Heart left ventricle (tissue), 16 donors: ENCODE measurements at regions not wholly inside any gene's neighbourhood (a gene's known extent, or its start where the extent isn't known, plus 50 kb on each side); places are given as distances from the start of the nearest gene placed in this dataset.

ENCODE experiments used
- ATAC-seq, 4 donors: fragments of 200-7000 bp; cut with Tn5 transposase; one replicate each; pipeline ENCODE4 v1.9.1; 2020 to 2022; ENCODE audit warnings: moderate library complexity in 4 of 4, mild to moderate bottlenecking in 3 of 4, moderate number of reproducible peaks in 1 of 4
- DNase-seq, 5 donors: peaks; one replicate each; pipeline ENCODE4 v3.0.0-alpha.2; 2020
- H3K27ac ChIP-seq, 12 donors: fragments of 200-600 bp; sonication (generic) in 4 of 12; one replicate each; pipeline versions ENCODE4 v1.5.0 to v1.8.0; 2016 to 2022; ENCODE audit warnings: mild to moderate bottlenecking in 2 of 12
- H3K27me3 ChIP-seq, 9 donors: fragments of 200-600 bp; sonication (generic) in 2 of 9; one replicate each; pipeline versions ENCODE4 v1.5.1 to v1.8.0; 2016 to 2022; ENCODE audit warnings: mild to moderate bottlenecking in 3 of 9
- H3K36me3 ChIP-seq, 9 donors: fragments of 200-600 bp; sonication (generic) in 2 of 9; one replicate each; pipeline versions ENCODE4 v1.5.0 to v1.8.0; 2018 to 2022; ENCODE audit warnings: mild to moderate bottlenecking in 2 of 9
- H3K4me1 ChIP-seq, 12 donors: fragments of 200-600 bp; sonication (generic) in 4 of 12; one replicate each; pipeline versions ENCODE4 v1.5.0 to v1.8.0; 2016 to 2022; ENCODE audit warnings: mild to moderate bottlenecking in 3 of 12
- H3K4me3 ChIP-seq, 12 donors: fragments of 200-600 bp; sonication (generic) in 4 of 12; one replicate each; pipeline versions ENCODE4 v1.5.0 to v1.8.0; 2017 to 2022; ENCODE audit warnings: mild to moderate bottlenecking in 9 of 12, moderate library complexity in 4 of 12
- H3K9me3 ChIP-seq, 12 donors: fragments of 200-600 bp; sonication (generic) in 4 of 12; one replicate each; pipeline versions ENCODE4 v1.5.0 to v1.8.0; 2016 to 2022; ENCODE audit warnings: mild to moderate bottlenecking in 1 of 12
- POLR2A ChIP-seq, 2 donors: fragments of 450-650 bp; IDR thresholded peaks; one replicate each; pipeline ENCODE4 v1.6.1; 2017; ENCODE audit warnings: antibody characterized with exemption in 2 of 2, mild to moderate bottlenecking in 2 of 2, moderate library complexity in 2 of 2
- WGBS, 4 donors: extraction: QIAGEN DNeasy Blood & Tissue Kit in 2 of 4; methylation state at CpG; one replicate each; pipeline versions ENCODE4 v1.1.5 to v1.1.7; 2013 to 2018; 5-methylcytosine and 5-hydroxymethylcytosine counted together
- intact Hi-C, 10 donors: fragments of 100-400 bp; cut with DNase I; formaldehyde crosslinking; loops; one replicate each; pipeline versions ENCODE4 v1.11.1 to v1.14.2; 2022
- TF ChIP-seq, protein P1 (sequence below), 12 donors: fragments of 200-600 bp; sonication (generic) in 4 of 12; IDR thresholded peaks; one replicate each; pipeline versions ENCODE4 v1.5.0 to v1.8.0; 2018 to 2022; ENCODE audit warnings: antibody characterized with exemption in 12 of 12, mild to moderate bottlenecking in 5 of 12
- donor health status: ischemic (EF 13 %, LVEDD 7.1; RV severe dilation, severe dysfunction).
- donor health status: healthy with polysubstance abuse.
- donor health status: DM: no; HTN: yes; CAD: no.
- donor health status: DM: no; HTN: no; CAD: no.
- donor health status: ischemic (EF 25% LVEDD 6.9; RV normal size, moderate dysfunction).
- donor health status: ischemic (EF 25% LVEDD 5.7; RV mildly dilated, moderate dysfunction).
- donor health status: healthy.
- donor health status: DM: yes; HTN: yes; CAD: no.
- donor health status: ischemic (EF 35%, LVEDD 5.7; RV mildly dilated, moderate dysfunction).
- donor health status: nonischemic (EF 11% LVEDD 7.7; RV severe dilation, severe dysfunction).
- donor health status: DM: yes; HTN: yes; CAD: no.
- donor health status: PGD.
- donor health status: ischemic (EF 29% LVEDD 5.4; RV normal size, mild dysfunction).
- donor health status: nonischemic (EF 23%, LVEDD 6.1; RV moderate dilation, normal function).

DNA sequence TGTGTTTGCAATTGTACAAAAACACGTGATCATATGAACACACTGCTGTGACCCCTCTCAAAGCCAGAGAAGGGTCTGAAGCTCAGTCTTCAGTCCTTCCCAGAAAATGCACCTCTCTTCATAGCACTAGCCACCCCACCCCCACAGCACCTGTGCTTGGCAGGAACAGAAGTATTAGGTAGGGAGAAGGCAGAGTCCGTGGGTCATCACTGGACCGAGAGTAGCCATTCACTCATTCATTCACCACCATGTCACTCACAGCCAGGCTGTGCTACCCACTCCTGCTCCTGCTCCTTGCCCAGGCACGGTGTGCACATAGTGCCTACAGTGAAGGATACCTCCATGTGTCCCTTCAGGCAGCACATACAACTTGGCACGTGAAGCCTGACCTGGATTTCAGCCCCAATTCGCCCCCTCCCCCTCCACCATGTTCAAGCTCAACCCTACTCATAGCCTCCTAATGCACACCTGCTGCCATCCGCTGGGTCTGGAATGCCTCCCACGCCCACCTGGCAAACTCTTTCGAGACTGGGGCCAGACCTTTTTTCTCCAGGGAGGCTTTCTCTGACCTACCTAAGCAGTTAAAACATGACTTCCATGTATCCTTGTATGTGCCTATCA, 81.9 kb upstream of the GALNT2 start:
- H3K27ac ChIP-seq = no peak overlapping the region
- TF ChIP-seq, protein P1, sequence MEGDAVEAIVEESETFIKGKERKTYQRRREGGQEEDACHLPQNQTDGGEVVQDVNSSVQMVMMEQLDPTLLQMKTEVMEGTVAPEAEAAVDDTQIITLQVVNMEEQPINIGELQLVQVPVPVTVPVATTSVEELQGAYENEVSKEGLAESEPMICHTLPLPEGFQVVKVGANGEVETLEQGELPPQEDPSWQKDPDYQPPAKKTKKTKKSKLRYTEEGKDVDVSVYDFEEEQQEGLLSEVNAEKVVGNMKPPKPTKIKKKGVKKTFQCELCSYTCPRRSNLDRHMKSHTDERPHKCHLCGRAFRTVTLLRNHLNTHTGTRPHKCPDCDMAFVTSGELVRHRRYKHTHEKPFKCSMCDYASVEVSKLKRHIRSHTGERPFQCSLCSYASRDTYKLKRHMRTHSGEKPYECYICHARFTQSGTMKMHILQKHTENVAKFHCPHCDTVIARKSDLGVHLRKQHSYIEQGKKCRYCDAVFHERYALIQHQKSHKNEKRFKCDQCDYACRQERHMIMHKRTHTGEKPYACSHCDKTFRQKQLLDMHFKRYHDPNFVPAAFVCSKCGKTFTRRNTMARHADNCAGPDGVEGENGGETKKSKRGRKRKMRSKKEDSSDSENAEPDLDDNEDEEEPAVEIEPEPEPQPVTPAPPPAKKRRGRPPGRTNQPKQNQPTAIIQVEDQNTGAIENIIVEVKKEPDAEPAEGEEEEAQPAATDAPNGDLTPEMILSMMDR (IDR thresholded peaks at IDR 0.05) = no peak
- TF ChIP-seq POLR2A (IDR thresholded peaks at IDR 0.05) = no peak
- H3K4me3 ChIP-seq = no peak overlapping the region
- 83 to 91% (median 89%) methylated on average over 8 to 9 of the region's 9 CpGs for WGBS, 4 donors
- no peaks in the 10 kb centered on the region for H3K4me1 ChIP-seq
- no peaks in the 10 kb centered on the region for H3K36me3 ChIP-seq
- intact Hi-C loops = no loop called here
- peaks cover 0 to 8% (median 0%) of the 10 kb centered on the region in 9 donors for H3K27me3 ChIP-seq
- ATAC-seq (no peak), DNase-seq (no peak)
- H3K9me3 ChIP-seq = no peaks in the 10 kb centered on the region

DNA sequence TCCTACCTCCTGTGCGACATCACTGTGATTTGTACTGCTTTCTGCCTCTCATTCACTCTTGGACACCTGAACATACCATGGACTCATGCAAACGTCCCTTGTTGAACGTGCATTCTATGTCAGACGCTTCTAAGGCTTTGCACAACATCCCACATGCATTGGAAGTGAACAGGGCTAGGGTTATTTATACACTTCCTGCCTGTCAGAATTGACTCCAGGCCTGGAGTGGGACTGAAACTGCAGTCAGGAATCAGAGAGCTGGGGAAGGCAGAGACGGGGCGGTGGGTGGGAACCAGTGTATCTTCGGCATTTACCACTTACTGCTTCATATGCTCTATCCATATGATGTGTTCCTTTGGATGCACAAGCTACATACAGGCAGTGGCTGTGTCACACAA, 81.4 kb upstream of the GALNT2 start:
- Histone ChIP-seq H3K9me3 (no peaks in the 10 kb centered on the region), H3K27me3 (peaks cover 0 to 8% (median 0%) of the 10 kb centered on the region in 9 donors), H3K27ac (no peak overlapping the region), H3K4me1 (no peaks in the 10 kb centered on the region), H3K4me3 (no peak overlapping the region), H3K36me3 (no peaks in the 10 kb centered on the region)
- intact Hi-C loops = no loop called here
- WGBS, 4 donors = 53 to 57% (median 55%) methylated on average over 7 of the region's 7 CpGs
- DNase-seq (no peak), ATAC-seq (no peak)
- TF ChIP-seq POLR2A (IDR thresholded peaks at IDR 0.05) = no peak
- TF ChIP-seq, protein P1 (IDR thresholded peaks at IDR 0.05) = no peak

- no peaks in the 10 kb centered on the region for H3K36me3 ChIP-seq
- H3K4me1 ChIP-seq = peaks cover 0 to 7% (median 0%) of the 10 kb centered on the region in 12 donors
- no peak overlapping the region for H3K4me3 ChIP-seq
- no peaks in the 10 kb centered on the region for H3K9me3 ChIP-seq
- no peak for DNase-seq
- 71 to 88% (median 80%) methylated on average over 3 of the region's 3 CpGs for WGBS, 4 donors
- no peak overlapping the region for H3K27ac ChIP-seq
- ATAC-seq = no peak
- intact Hi-C loops = no loop called here
- H3K27me3 ChIP-seq = no peaks in the 10 kb centered on the region
- no peak for TF ChIP-seq POLR2A (IDR thresholded peaks at IDR 0.05)
- TF ChIP-seq, protein P1 (IDR thresholded peaks at IDR 0.05) = no peak
Measured at GRCh38 chr1:229986737-229987337, 80.2 kb upstream of the GALNT2 start.

- ATAC-seq = no peak
- intact Hi-C loops = no loop called here
- no peak for DNase-seq
- no peak for TF ChIP-seq POLR2A (IDR thresholded peaks at IDR 0.05)
- TF ChIP-seq, protein P1 (IDR thresholded peaks at IDR 0.05) = no peak
- Histone ChIP-seq H3K36me3 (no peaks in the 10 kb centered on the region), H3K9me3 (no peaks in the 10 kb centered on the region), H3K27me3 (no peaks in the 10 kb centered on the region), H3K4me3 (no peak overlapping the region), H3K4me1 (peaks cover 0 to 7% (median 0%) of the 10 kb centered on the region in 12 donors), H3K27ac (no peak overlapping the region)
- WGBS, 4 donors = 74 to 79% (median 76%) methylated on average over 6 of the region's 6 CpGs
Measured at GRCh38 chr1:229987953-229988352, 79.1 kb upstream of the GALNT2 start.
